ENCODE measurements at regions not wholly inside any gene's neighbourhood (a gene's known extent, or its start where the extent isn't known, plus 50 kb on each side); places are given as distances from the start of the nearest gene placed in this dataset.

- peak; percentile 77 for DNase-seq (ENCODE audit: low read depth)
Observed at GRCh38 chr4:147361726-147362125, 119.2 kb upstream of the EDNRA start.

GRCh38 chr4:147362938-147363337 is 118.0 kb upstream of the EDNRA start:
- DNase-seq (ENCODE audit: low read depth): peak; percentile 18

GRCh38 chr4:147363514-147363913 is 117.4 kb upstream of the EDNRA start:
- no peak for DNase-seq (ENCODE audit: low read depth)

- DNase-seq (ENCODE audit: low read depth): no peak
Observed at GRCh38 chr4:147365396-147365795, 115.5 kb upstream of the EDNRA start.

- DNase-seq (ENCODE audit: low read depth): no peak
Observed at GRCh38 chr4:147366164-147366563, 114.7 kb upstream of the EDNRA start.

- DNase-seq (ENCODE audit: low read depth): no peak
Observed at GRCh38 chr4:147367891-147368290, 113.0 kb upstream of the EDNRA start.

GRCh38 chr4:147368948-147369347 is 111.9 kb upstream of the EDNRA start:
- peak; percentile 56 for DNase-seq (ENCODE audit: low read depth)

GRCh38 chr4:147370473-147370872 is 110.4 kb upstream of the EDNRA start:
- peak; percentile 55 for DNase-seq (ENCODE audit: low read depth)

GRCh38 chr4:147370881-147371280 is 110.0 kb upstream of the EDNRA start:
- DNase-seq (ENCODE audit: low read depth): no peak

GRCh38 chr4:147371661-147372060 is 109.2 kb upstream of the EDNRA start:
- DNase-seq (ENCODE audit: low read depth): peak; percentile 56

- DNase-seq (ENCODE audit: low read depth): no peak
Observed at GRCh38 chr4:147378780-147379179, 102.1 kb upstream of the EDNRA start.

GRCh38 chr4:147381749-147382148 is 99.1 kb upstream of the EDNRA start:
- DNase-seq (ENCODE audit: low read depth): no peak

GRCh38 chr4:147388018-147388417 is 92.9 kb upstream of the EDNRA start:
- no peak for DNase-seq (ENCODE audit: low read depth)

GRCh38 chr4:147396105-147396504 is 84.8 kb upstream of the EDNRA start:
- DNase-seq (ENCODE audit: low read depth): no peak

- no peak for DNase-seq (ENCODE audit: low read depth)
Observed at GRCh38 chr4:147398556-147398955, 82.3 kb upstream of the EDNRA start.

GRCh38 chr4:147400721-147401120 is 80.2 kb upstream of the EDNRA start:
- no peak for DNase-seq (ENCODE audit: low read depth)

- no peak for DNase-seq (ENCODE audit: low read depth)
Observed at GRCh38 chr4:147401221-147401620, 79.7 kb upstream of the EDNRA start.

GRCh38 chr4:147407261-147408045 is 73.4 kb upstream of the EDNRA start:
- DNase-seq (ENCODE audit: low read depth): no peak

- DNase-seq (ENCODE audit: low read depth): no peak
Observed at GRCh38 chr4:147408189-147408588, 72.7 kb upstream of the EDNRA start.

- DNase-seq (ENCODE audit: low read depth): no peak
Observed at GRCh38 chr4:147409350-147409749, 71.5 kb upstream of the EDNRA start.

GRCh38 chr4:147418226-147418625 is 62.7 kb upstream of the EDNRA start:
- DNase-seq (ENCODE audit: low read depth): no peak

GRCh38 chr4:147421456-147421855 is 59.4 kb upstream of the EDNRA start:
- no peak for DNase-seq (ENCODE audit: low read depth)

- DNase-seq (ENCODE audit: low read depth): no peak
Observed at GRCh38 chr4:147423229-147423628, 57.7 kb upstream of the EDNRA start.

- no peak for DNase-seq (ENCODE audit: low read depth)
Observed at GRCh38 chr4:147425019-147425418, 55.9 kb upstream of the EDNRA start.
